ENCODE measurements at regions not wholly inside any gene's neighbourhood (a gene's known extent, or its start where the extent isn't known, plus 50 kb on each side); places are given as distances from the start of the nearest gene placed in this dataset.

GRCh38 chr17:77492446-77493237, 351.9 kb downstream of the SEC14L1 start:
- DNase-seq (ENCODE audit: insufficient read length, low spot score), result no peak
- no peak for TF ChIP-seq POLR2A (IDR thresholded peaks at IDR 0.05; ENCODE audit: low read depth, low read length)
- no peak for FAIRE-seq

- FAIRE-seq (no peak), DNase-seq (ENCODE audit: insufficient read length, low spot score) (no peak)
- no peak for TF ChIP-seq POLR2A (IDR thresholded peaks at IDR 0.05; ENCODE audit: low read depth, low read length)
These were observed 352.6 kb downstream of the SEC14L1 start for GRCh38 chr17:77493238-77493820.

GRCh38 chr17:77493901-77494663, 353.3 kb downstream of the SEC14L1 start:
- no peak for FAIRE-seq
- TF ChIP-seq POLR2A (IDR thresholded peaks at IDR 0.05; ENCODE audit: low read depth, low read length), result no peak

GRCh38 chr17:77494664-77495435, 354.1 kb downstream of the SEC14L1 start:
- TF ChIP-seq POLR2A (IDR thresholded peaks at IDR 0.05; ENCODE audit: low read depth, low read length), result no peak
- FAIRE-seq (no peak), DNase-seq (ENCODE audit: insufficient read length, low spot score) (peak; percentile 96)

More at GRCh38 chr17:77493901-77494663, 353.3 kb downstream of the SEC14L1 start:
- no peak for DNase-seq (ENCODE audit: insufficient read length, low spot score)

GRCh38 chr17:77495575-77495974, 354.8 kb downstream of the SEC14L1 start:
- FAIRE-seq, result no peak
- no peak for TF ChIP-seq POLR2A (IDR thresholded peaks at IDR 0.05; ENCODE audit: low read depth, low read length)

GRCh38 chr17:77496401-77496801, 355.6 kb downstream of the SEC14L1 start:
- TF ChIP-seq POLR2A (IDR thresholded peaks at IDR 0.05; ENCODE audit: low read depth, low read length), result no peak
- DNase-seq (ENCODE audit: insufficient read length, low spot score), result no peak
- FAIRE-seq, result no peak

More at GRCh38 chr17:77495575-77495974, 354.8 kb downstream of the SEC14L1 start:
- DNase-seq (ENCODE audit: insufficient read length, low spot score), result no peak

- TF ChIP-seq POLR2A (IDR thresholded peaks at IDR 0.05; ENCODE audit: low read depth, low read length), result no peak
- DNase-seq (ENCODE audit: insufficient read length, low spot score) (no peak), FAIRE-seq (no peak)
These were observed 356.2 kb downstream of the SEC14L1 start for GRCh38 chr17:77496831-77497577.

- DNase-seq (ENCODE audit: insufficient read length, low spot score) (no peak), FAIRE-seq (no peak)
- TF ChIP-seq POLR2A (IDR thresholded peaks at IDR 0.05; ENCODE audit: low read depth, low read length), result no peak
These were observed 356.8 kb downstream of the SEC14L1 start for GRCh38 chr17:77497578-77497934.

GRCh38 chr17:77498091-77498741, 357.4 kb downstream of the SEC14L1 start:
- TF ChIP-seq POLR2A (IDR thresholded peaks at IDR 0.05; ENCODE audit: low read depth, low read length), result no peak
- DNase-seq (ENCODE audit: insufficient read length, low spot score) (no peak), FAIRE-seq (no peak)

GRCh38 chr17:77498791-77499698, 358.3 kb downstream of the SEC14L1 start:
- FAIRE-seq (no peak), DNase-seq (ENCODE audit: insufficient read length, low spot score) (no peak)
- TF ChIP-seq POLR2A (IDR thresholded peaks at IDR 0.05; ENCODE audit: low read depth, low read length), result no peak

- no peak for DNase-seq (ENCODE audit: insufficient read length, low spot score)
- no peak for TF ChIP-seq POLR2A (IDR thresholded peaks at IDR 0.05; ENCODE audit: low read depth, low read length)
- FAIRE-seq, result no peak
These were observed 359.1 kb downstream of the SEC14L1 start for GRCh38 chr17:77499699-77500435.
